GM23248 (cell line): ENCODE measurements at regions not wholly inside any gene's neighbourhood (a gene's known extent, or its start where the extent isn't known, plus 50 kb on each side); places are given as distances from the start of the nearest gene placed in this dataset.

Experiments
- EZH2 ChIP-seq: fragments of 200-600 bp; sonication (generic); IDR thresholded peaks from 2 replicates; pipeline ENCODE4 v1.6.1; 2018; ENCODE audit warnings: antibody characterized with exemption, mild to moderate bottlenecking; ENCODE audit not compliant: insufficient read depth, poor library complexity, severe bottlenecking
- EZH2phosphoT487 ChIP-seq: fragments of 200-600 bp; sonication (generic); IDR thresholded peaks from 2 replicates; pipeline ENCODE4 v1.6.1; 2018; ENCODE audit warnings: antibody characterized with exemption, moderate library complexity, mild to moderate bottlenecking, low read depth; ENCODE audit not compliant: insufficient read depth

- TF ChIP-seq EZH2phosphoT487 (no peak), EZH2 (no peak)
Measured at GRCh38 chr5:62005551-62005950, 300.5 kb upstream of the KIF2A start.
